GM12878 (cell line): ENCODE measurements at regions not wholly inside any gene's neighbourhood (a gene's known extent, or its start where the extent isn't known, plus 50 kb on each side); places are given as distances from the start of the nearest gene placed in this dataset.

Source experiments
- ATAC-seq: fragments of 200-7000 bp; cut with Tn5 transposase; 3 replicates; pipeline ENCODE4 v1.9.1; 2020; ENCODE audit warnings: mild to moderate bottlenecking, moderate library complexity
- BruUV-seq: library from RNA; stranded (reverse); fragments of 400-500 nt; replicated peaks from 2 replicates; lab custom pipeline; 2021; lab: Mats Ljungman, UMichigan
- CTCF ChIA-PET: fragments of 300-600 bp; sonication (Branson Sonifier 250); formaldehyde crosslinking; extraction: SDS; loops from one replicate; lab custom pipeline; 2021; ENCODE audit warnings: inconsistent platforms; lab: Yijun Ruan, JAX
- POLR2A ChIA-PET: fragments of 350-600 bp; formaldehyde crosslinking; extraction: SDS; loops from one replicate; lab custom pipeline; 2021; ENCODE audit warnings: inconsistent platforms; lab: Charles Lee
- RAD21 ChIA-PET: fragments of 300-600 bp; sonication (Branson Sonifier 250); formaldehyde crosslinking; loops from one replicate; lab custom pipeline; 2023; ENCODE audit warnings: antibody characterized with exemption; ENCODE audit not compliant: unreplicated experiment; lab: Charles Lee
- SMC1A ChIA-PET: fragments of 300-600 bp; sonication (Branson Sonifier 250); formaldehyde crosslinking; loops from one replicate; lab custom pipeline; 2023; ENCODE audit not compliant: unreplicated experiment, uncharacterized antibody; lab: Charles Lee
- DNase-seq: peaks from one replicate; pipeline ENCODE4 v3.0.0-alpha.2; 2011; ENCODE audit warnings: low read depth, low spot score
- FAIRE-seq: peaks from 3 replicates; lab custom pipeline; 2011; peaks lifted over from hg19 to GRCh38; lab: Jason Lieb, UNC
- H2AFZ ChIP-seq: 2 replicates; pipeline ENCODE4 v1.6.0; 2011; ENCODE audit warnings: low read depth, low read length, control low read depth; ENCODE audit not compliant: control insufficient read depth
- H3K27ac ChIP-seq: 2 replicates; pipeline ENCODE4 v1.5.1; 2011; ENCODE audit warnings: control low read depth; ENCODE audit not compliant: control insufficient read depth, insufficient read depth
- H3K27me3 ChIP-seq, 2 experiments: replicated peaks in 1 of 2; 2 replicates each; pipeline versions ENCODE4 v1.6.0 to v1.6.1; 2011; ENCODE audit warnings: low read length in 1 of 2; ENCODE audit not compliant: control insufficient read depth in 2 of 2, insufficient read depth in 2 of 2
- H3K36me3 ChIP-seq, 2 experiments: 2 replicates each; pipeline ENCODE4 v1.5.1; 2011; ENCODE audit warnings: low read length in 1 of 2; ENCODE audit not compliant: control insufficient read depth in 2 of 2, insufficient read depth in 2 of 2
- H3K4me1 ChIP-seq: 2 replicates; pipeline ENCODE4 v1.6.1; 2011; ENCODE audit warnings: mild to moderate bottlenecking, low read length, moderate library complexity, mixed read lengths; ENCODE audit not compliant: control insufficient read depth, insufficient read depth
- H3K4me2 ChIP-seq: 2 replicates; pipeline ENCODE4 v1.6.0; 2011; ENCODE audit warnings: control low read depth; ENCODE audit not compliant: control insufficient read depth, insufficient read depth
- H3K4me3 ChIP-seq: fragments of 200-600 bp; sonication (generic); 2 replicates; pipeline ENCODE4 v1.5.1; 2016
- H3K79me2 ChIP-seq: 2 replicates; pipeline ENCODE4 v1.6.0; 2011; ENCODE audit warnings: low read length; ENCODE audit not compliant: control insufficient read depth, insufficient read depth
- H3K9ac ChIP-seq: 2 replicates; pipeline ENCODE4 v1.8.0; 2011; ENCODE audit warnings: low read length, control low read depth, mixed read lengths; ENCODE audit not compliant: control insufficient read depth, insufficient read depth
- H3K9me3 ChIP-seq: replicated peaks from 3 replicates; pipeline ENCODE4 v1.5.1; 2011; ENCODE audit warnings: mild to moderate bottlenecking, low read length; ENCODE audit not compliant: control insufficient read depth, insufficient read depth
- H4K20me1 ChIP-seq: 2 replicates; pipeline ENCODE4 v1.6.0; 2011; ENCODE audit not compliant: control insufficient read depth, insufficient read depth
- ATF2 ChIP-seq: IDR thresholded peaks from 2 replicates; pipeline ENCODE4 v1.6.1; 2012; ENCODE audit warnings: low read length, inconsistent platforms
- BHLHE40 ChIP-seq, 2 experiments: fragments of 450-650 bp in 1 of 2; IDR thresholded peaks; 2 replicates each; pipeline ENCODE4 v1.6.1; 2011 to 2017; ENCODE audit warnings: low read depth in 2 of 2, borderline replicate concordance in 1 of 2, improper control_type of control experiment in 1 of 2, low read length in 1 of 2, mild to moderate bottlenecking in 1 of 2
- NR2C2 ChIP-seq: IDR thresholded peaks from 2 replicates; pipeline ENCODE4 v1.6.1; 2011; ENCODE audit warnings: borderline replicate concordance, low read depth; ENCODE audit not compliant: control insufficient read depth, insufficient read length
- PAX8 ChIP-seq: fragments of 450-650 bp; IDR thresholded peaks from 2 replicates; pipeline ENCODE4 v1.6.1; 2017; ENCODE audit warnings: mild to moderate bottlenecking, moderate library complexity
- PBX3 ChIP-seq: IDR thresholded peaks from 2 replicates; pipeline ENCODE4 v1.6.1; 2011; ENCODE audit warnings: mild to moderate bottlenecking, low read depth, low read length, moderate library complexity; ENCODE audit not compliant: insufficient replicate concordance
- RAD21 ChIP-seq: IDR thresholded peaks from 2 replicates; pipeline ENCODE4 v1.6.1; 2011; ENCODE audit warnings: mild to moderate bottlenecking, low read depth, low read length, moderate library complexity; ENCODE audit not compliant: insufficient read depth
- RCOR1 ChIP-seq: conservative IDR thresholded peaks from 2 replicates; pipeline ENCODE4 v1.6.1; 2012; ENCODE audit warnings: low read depth, low read length, improper control_type of control experiment
- RELA ChIP-seq: fragments of 450-650 bp; IDR thresholded peaks from 2 replicates; pipeline ENCODE4 v1.8.0; 2014; ENCODE audit warnings: borderline replicate concordance; ENCODE audit not compliant: partially characterized antibody
- YBX1 ChIP-seq: fragments of 450-650 bp; IDR thresholded peaks from 2 replicates; pipeline ENCODE4 v1.6.1; 2016; ENCODE audit warnings: antibody characterized with exemption
- ZBTB11 ChIP-seq: fragments of 450-650 bp; formaldehyde crosslinking; IDR thresholded peaks from 2 replicates; pipeline ENCODE4 v1.5.0; 2022; ENCODE audit warnings: mild to moderate bottlenecking, missing genetic modification characterization
- WGBS: methylation state at CpG from one replicate; pipeline ENCODE4 v1.1.6; 2016; ENCODE audit warnings: low lambda C conversion rate; ENCODE audit not compliant: insufficient replicate concordance, insufficient coverage; ENCODE audit errors: missing lambda C conversion rate; 5-methylcytosine and 5-hydroxymethylcytosine counted together
- in situ Hi-C: fragments of 300-500 bp; cut with MboI; formaldehyde crosslinking; loops from 9 replicates; pipeline ENCODE4 v1.14.3; 2018; ENCODE audit warnings: mixed read lengths
- intact Hi-C: fragments of 100-400 bp; cut with micrococcal nuclease; formaldehyde crosslinking; loops from one replicate; pipeline ENCODE4 v1.14.2; 2022; ENCODE audit not compliant: unreplicated experiment

GRCh38 chrX:39941332-39941920 lies 156.3 kb downstream of the BCOR start:
- FAIRE-seq (no peak), DNase-seq (no peak)
- no peaks in the 10 kb centered on the region; the same call in 2 of the 3 replicates for H3K9me3 ChIP-seq
- no peaks in the 10 kb centered on the region for H3K79me2 ChIP-seq
- ChIA-PET RAD21 (no interaction called here), POLR2A (no interaction called here)
- H3K4me2 ChIP-seq: no peak overlapping the region
- no peak overlapping the region for H3K9ac ChIP-seq
- peaks cover 10% of the 10 kb centered on the region for H3K4me1 ChIP-seq
- 54% methylated on average over 6 of the region's 6 CpGs for WGBS
- BruUV-seq: no TSS peak
- H3K4me3 ChIP-seq: no peak overlapping the region
- no peak for TF ChIP-seq ATF2
- TF ChIP-seq PAX8: no peak
- TF ChIP-seq RCOR1: no peak
- no peak for TF ChIP-seq NR2C2
- TF ChIP-seq, all 136 proteins: peak for 0
- intact Hi-C loops (no loop called here), in situ Hi-C loops (no loop called here)
- CTCF ChIA-PET: no interaction called here
- H2AFZ ChIP-seq: no peak overlapping the region
- H4K20me1 ChIP-seq: no peaks in the 10 kb centered on the region
- no peaks in the 10 kb centered on the region for H3K27me3 ChIP-seq
- no peak overlapping the region for H3K27ac ChIP-seq
- SMC1A ChIA-PET: no interaction called here
- no peak for ATAC-seq
- H3K36me3 ChIP-seq: no peaks in the 10 kb centered on the region

- Histone ChIP-seq H3K27ac (no peak overlapping the region), H3K79me2 (no peaks in the 10 kb centered on the region), H3K27me3 (no peaks in the 10 kb centered on the region), H3K9ac (no peak overlapping the region), H3K4me2 (no peak overlapping the region), H3K9me3 (no peaks in the 10 kb centered on the region; the same call in 2 of the 3 replicates), H3K36me3 (no peaks in the 10 kb centered on the region), H3K4me1 (no peaks in the 10 kb centered on the region), H3K4me3 (no peak overlapping the region), H2AFZ (no peak overlapping the region), H4K20me1 (no peaks in the 10 kb centered on the region)
- FAIRE-seq (no peak), ATAC-seq (no peak), DNase-seq (no peak)
- POLR2A ChIA-PET: no interaction called here
- WGBS: 74% methylated on average over 6 of the region's 6 CpGs
- RAD21 ChIA-PET: no interaction called here
- CTCF ChIA-PET: no interaction called here
- intact Hi-C loops: no loop called here
- in situ Hi-C loops: no loop called here
- SMC1A ChIA-PET: no interaction called here
- BruUV-seq: no TSS peak
- TF ChIP-seq YBX1 (no peak), RAD21 (no peak), RELA (no peak), ZBTB11 (CRISPR knock-in tag) (no peak), BHLHE40 (IDR thresholded peaks at IDR 0.05; ENCODE audit: borderline replicate concordance in 1 of 2, low read depth in 2 of 2, low read length in 1 of 2) (no peak), PBX3 (no peak)
These were observed 153.3 kb downstream of the BCOR start for GRCh38 chrX:39944416-39944815.
